ENCODE measurements at regions not wholly inside any gene's neighbourhood (a gene's known extent, or its start where the extent isn't known, plus 50 kb on each side); places are given as distances from the start of the nearest gene placed in this dataset.

DNA sequence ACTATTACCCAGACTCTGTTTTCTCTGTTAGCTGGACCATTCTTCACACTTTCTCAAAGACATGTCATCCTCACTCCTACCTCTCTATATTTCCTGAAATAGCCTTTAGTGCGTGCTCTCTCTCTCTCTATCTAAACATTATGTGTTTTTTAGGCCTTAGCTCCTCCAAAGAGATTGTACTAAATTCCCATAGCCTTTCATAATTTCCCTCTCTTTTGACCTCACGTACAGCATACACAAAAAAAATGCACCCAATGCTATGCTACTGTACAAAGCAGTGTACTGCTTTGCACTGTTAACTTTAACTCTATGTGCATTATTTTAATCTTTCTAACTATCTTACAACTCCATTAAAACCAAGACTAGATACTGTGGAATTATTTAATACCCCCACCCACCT, 288.4 kb downstream of the DAD1 start:
- Histone ChIP-seq H3K27ac (ENCODE audit: low read depth in 1 of 2, low read length in 2 of 2) (no peak overlapping the region), H3K9me3 (ENCODE audit: control insufficient read depth in 4 of 4, low read length in 3 of 4) (no peaks in the 10 kb centered on the region), H3K4me1 (ENCODE audit: control insufficient read depth in 4 of 4, insufficient read depth in 4 of 4, low read length in 3 of 4) (no peaks in the 10 kb centered on the region), H3K9ac (ENCODE audit: low read depth in 1 of 2, low read length in 2 of 2) (no peak overlapping the region), H3K4me3 (ENCODE audit: low read depth in 1 of 3, low read length in 3 of 3) (no peak overlapping the region), H3K27me3 (ENCODE audit: control insufficient read depth in 4 of 4, insufficient read depth in 4 of 4, low read length in 3 of 4) (peaks cover 0 to 3% (median 0%) of the 10 kb centered on the region in 4 donors), H3K36me3 (ENCODE audit: control insufficient read depth in 4 of 4, insufficient read depth in 3 of 4, low read depth in 1 of 4, low read length in 3 of 4) (no peaks in the 10 kb centered on the region)
- 68% methylated on average over 2 of the region's 2 CpGs for WGBS
- DNase-seq (ENCODE audit: low spot score) = no peak
- TF ChIP-seq TAF1 (conservative IDR thresholded peaks at IDR 0.05) = no peak
- TF ChIP-seq RAD21 (IDR thresholded peaks at IDR 0.05) = no peak
- TF ChIP-seq, protein P1, sequence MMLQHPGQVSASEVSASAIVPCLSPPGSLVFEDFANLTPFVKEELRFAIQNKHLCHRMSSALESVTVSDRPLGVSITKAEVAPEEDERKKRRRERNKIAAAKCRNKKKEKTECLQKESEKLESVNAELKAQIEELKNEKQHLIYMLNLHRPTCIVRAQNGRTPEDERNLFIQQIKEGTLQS (IDR thresholded peaks at IDR 0.05) = no peak
- TF ChIP-seq GABPA (IDR thresholded peaks at IDR 0.05 in 1 of 2, conservative IDR thresholded peaks at IDR 0.05 in 1 of 2) = no peak
- TF ChIP-seq RXRA (IDR thresholded peaks at IDR 0.05) = no peak
- TF ChIP-seq, protein P2, sequence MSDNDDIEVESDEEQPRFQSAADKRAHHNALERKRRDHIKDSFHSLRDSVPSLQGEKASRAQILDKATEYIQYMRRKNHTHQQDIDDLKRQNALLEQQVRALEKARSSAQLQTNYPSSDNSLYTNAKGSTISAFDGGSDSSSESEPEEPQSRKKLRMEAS (IDR thresholded peaks at IDR 0.05) = no peak

DNA sequence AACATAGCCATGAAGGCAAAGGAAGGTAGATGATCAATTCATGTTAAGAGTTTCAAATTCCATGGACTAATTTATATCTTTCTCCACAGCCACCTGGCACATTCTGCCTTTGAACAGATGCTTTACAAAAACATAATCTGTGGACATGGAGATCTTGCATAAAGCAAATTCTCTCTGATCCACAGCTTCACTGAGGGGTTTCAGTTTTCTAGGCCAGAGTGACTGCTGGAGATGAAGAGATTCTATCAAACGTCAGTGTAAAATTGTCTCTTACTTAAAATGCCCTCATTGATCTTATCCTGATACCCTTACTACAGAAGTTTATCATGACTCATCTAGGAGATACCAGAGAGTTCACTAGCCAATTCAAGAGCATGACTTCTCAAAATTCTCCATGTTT, 291.6 kb downstream of the DAD1 start:
- H3K36me3 ChIP-seq (ENCODE audit: control insufficient read depth in 4 of 4, insufficient read depth in 3 of 4, low read depth in 1 of 4, low read length in 3 of 4) = no peaks in the 10 kb centered on the region
- H3K27me3 ChIP-seq (ENCODE audit: control insufficient read depth in 4 of 4, insufficient read depth in 4 of 4, low read length in 3 of 4) = peaks cover 0 to 3% (median 0%) of the 10 kb centered on the region in 4 donors
- no peaks in the 10 kb centered on the region for H3K4me1 ChIP-seq (ENCODE audit: control insufficient read depth in 4 of 4, insufficient read depth in 4 of 4, low read length in 3 of 4)
- no peak overlapping the region for H3K4me3 ChIP-seq (ENCODE audit: low read depth in 1 of 3, low read length in 3 of 3)
- TF ChIP-seq, protein P3, sequence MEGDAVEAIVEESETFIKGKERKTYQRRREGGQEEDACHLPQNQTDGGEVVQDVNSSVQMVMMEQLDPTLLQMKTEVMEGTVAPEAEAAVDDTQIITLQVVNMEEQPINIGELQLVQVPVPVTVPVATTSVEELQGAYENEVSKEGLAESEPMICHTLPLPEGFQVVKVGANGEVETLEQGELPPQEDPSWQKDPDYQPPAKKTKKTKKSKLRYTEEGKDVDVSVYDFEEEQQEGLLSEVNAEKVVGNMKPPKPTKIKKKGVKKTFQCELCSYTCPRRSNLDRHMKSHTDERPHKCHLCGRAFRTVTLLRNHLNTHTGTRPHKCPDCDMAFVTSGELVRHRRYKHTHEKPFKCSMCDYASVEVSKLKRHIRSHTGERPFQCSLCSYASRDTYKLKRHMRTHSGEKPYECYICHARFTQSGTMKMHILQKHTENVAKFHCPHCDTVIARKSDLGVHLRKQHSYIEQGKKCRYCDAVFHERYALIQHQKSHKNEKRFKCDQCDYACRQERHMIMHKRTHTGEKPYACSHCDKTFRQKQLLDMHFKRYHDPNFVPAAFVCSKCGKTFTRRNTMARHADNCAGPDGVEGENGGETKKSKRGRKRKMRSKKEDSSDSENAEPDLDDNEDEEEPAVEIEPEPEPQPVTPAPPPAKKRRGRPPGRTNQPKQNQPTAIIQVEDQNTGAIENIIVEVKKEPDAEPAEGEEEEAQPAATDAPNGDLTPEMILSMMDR (IDR thresholded peaks at IDR 0.05; ENCODE audit: low read depth, low read length, missing input control) = no peak
- TF ChIP-seq YY1 (IDR thresholded peaks at IDR 0.05) = no peak
- TF ChIP-seq, protein P4, sequence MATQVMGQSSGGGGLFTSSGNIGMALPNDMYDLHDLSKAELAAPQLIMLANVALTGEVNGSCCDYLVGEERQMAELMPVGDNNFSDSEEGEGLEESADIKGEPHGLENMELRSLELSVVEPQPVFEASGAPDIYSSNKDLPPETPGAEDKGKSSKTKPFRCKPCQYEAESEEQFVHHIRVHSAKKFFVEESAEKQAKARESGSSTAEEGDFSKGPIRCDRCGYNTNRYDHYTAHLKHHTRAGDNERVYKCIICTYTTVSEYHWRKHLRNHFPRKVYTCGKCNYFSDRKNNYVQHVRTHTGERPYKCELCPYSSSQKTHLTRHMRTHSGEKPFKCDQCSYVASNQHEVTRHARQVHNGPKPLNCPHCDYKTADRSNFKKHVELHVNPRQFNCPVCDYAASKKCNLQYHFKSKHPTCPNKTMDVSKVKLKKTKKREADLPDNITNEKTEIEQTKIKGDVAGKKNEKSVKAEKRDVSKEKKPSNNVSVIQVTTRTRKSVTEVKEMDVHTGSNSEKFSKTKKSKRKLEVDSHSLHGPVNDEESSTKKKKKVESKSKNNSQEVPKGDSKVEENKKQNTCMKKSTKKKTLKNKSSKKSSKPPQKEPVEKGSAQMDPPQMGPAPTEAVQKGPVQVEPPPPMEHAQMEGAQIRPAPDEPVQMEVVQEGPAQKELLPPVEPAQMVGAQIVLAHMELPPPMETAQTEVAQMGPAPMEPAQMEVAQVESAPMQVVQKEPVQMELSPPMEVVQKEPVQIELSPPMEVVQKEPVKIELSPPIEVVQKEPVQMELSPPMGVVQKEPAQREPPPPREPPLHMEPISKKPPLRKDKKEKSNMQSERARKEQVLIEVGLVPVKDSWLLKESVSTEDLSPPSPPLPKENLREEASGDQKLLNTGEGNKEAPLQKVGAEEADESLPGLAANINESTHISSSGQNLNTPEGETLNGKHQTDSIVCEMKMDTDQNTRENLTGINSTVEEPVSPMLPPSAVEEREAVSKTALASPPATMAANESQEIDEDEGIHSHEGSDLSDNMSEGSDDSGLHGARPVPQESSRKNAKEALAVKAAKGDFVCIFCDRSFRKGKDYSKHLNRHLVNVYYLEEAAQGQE (IDR thresholded peaks at IDR 0.05) = no peak
- no peak for TF ChIP-seq TAF1 (conservative IDR thresholded peaks at IDR 0.05)
- TF ChIP-seq EGR1 (IDR thresholded peaks at IDR 0.05; ENCODE audit: low read depth in 2 of 2) = no peak
- TF ChIP-seq RAD21 (IDR thresholded peaks at IDR 0.05) = no peak
- no peak for TF ChIP-seq NR2F2 (IDR thresholded peaks at IDR 0.05)
- no peak for TF ChIP-seq HNF4A (conservative IDR thresholded peaks at IDR 0.05)
- TF ChIP-seq JUND (IDR thresholded peaks at IDR 0.05) = no peak
- no peak for TF ChIP-seq SP1 (IDR thresholded peaks at IDR 0.05)
- TF ChIP-seq GABPA (IDR thresholded peaks at IDR 0.05 in 1 of 2, conservative IDR thresholded peaks at IDR 0.05 in 1 of 2) = no peak
- TF ChIP-seq, protein P2 (IDR thresholded peaks at IDR 0.05) = no peak
- TF ChIP-seq FOXA2 (IDR thresholded peaks at IDR 0.05) = no peak
- TF ChIP-seq RXRA (IDR thresholded peaks at IDR 0.05) = no peak
- no peak for TF ChIP-seq FOXA1 (IDR thresholded peaks at IDR 0.05)
- TF ChIP-seq, protein P5, sequence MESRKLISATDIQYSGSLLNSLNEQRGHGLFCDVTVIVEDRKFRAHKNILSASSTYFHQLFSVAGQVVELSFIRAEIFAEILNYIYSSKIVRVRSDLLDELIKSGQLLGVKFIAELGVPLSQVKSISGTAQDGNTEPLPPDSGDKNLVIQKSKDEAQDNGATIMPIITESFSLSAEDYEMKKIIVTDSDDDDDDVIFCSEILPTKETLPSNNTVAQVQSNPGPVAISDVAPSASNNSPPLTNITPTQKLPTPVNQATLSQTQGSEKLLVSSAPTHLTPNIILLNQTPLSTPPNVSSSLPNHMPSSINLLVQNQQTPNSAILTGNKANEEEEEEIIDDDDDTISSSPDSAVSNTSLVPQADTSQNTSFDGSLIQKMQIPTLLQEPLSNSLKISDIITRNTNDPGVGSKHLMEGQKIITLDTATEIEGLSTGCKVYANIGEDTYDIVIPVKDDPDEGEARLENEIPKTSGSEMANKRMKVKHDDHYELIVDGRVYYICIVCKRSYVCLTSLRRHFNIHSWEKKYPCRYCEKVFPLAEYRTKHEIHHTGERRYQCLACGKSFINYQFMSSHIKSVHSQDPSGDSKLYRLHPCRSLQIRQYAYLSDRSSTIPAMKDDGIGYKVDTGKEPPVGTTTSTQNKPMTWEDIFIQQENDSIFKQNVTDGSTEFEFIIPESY (IDR thresholded peaks at IDR 0.05) = no peak
- no peak overlapping the region for H3K27ac ChIP-seq (ENCODE audit: low read depth in 1 of 2, low read length in 2 of 2)
- no peak for DNase-seq (ENCODE audit: low spot score)
- no peaks in the 10 kb centered on the region for H3K9me3 ChIP-seq (ENCODE audit: control insufficient read depth in 4 of 4, low read length in 3 of 4)
- no peak overlapping the region for H3K9ac ChIP-seq (ENCODE audit: low read depth in 1 of 2, low read length in 2 of 2)
- WGBS = 22% methylated on average over 1 of the region's 1 CpG

Data from liver (tissue), 8 donors.